Body of pancreas (tissue), 4 donors: ENCODE measurements at regions not wholly inside any gene's neighbourhood (a gene's known extent, or its start where the extent isn't known, plus 50 kb on each side); places are given as distances from the start of the nearest gene placed in this dataset.

ENCODE experiments used
- POLR2A ChIP-seq, 3 donors: fragments of 450-650 bp; IDR thresholded peaks; one replicate each; pipeline ENCODE4 v1.6.1; 2016; ENCODE audit warnings: antibody characterized with exemption in 3 of 3, mild to moderate bottlenecking in 2 of 3
- TF ChIP-seq, protein P1 (sequence below), 7 experiments: fragments of 450-650 bp in 4 of 7; fragments of 200-600 bp in 3 of 7; sonication (generic) in 3 of 7; IDR thresholded peaks; one replicate each; pipeline ENCODE4 v1.5.1; 2016 to 2019; ENCODE audit warnings: antibody characterized with exemption in 7 of 7

DNA sequence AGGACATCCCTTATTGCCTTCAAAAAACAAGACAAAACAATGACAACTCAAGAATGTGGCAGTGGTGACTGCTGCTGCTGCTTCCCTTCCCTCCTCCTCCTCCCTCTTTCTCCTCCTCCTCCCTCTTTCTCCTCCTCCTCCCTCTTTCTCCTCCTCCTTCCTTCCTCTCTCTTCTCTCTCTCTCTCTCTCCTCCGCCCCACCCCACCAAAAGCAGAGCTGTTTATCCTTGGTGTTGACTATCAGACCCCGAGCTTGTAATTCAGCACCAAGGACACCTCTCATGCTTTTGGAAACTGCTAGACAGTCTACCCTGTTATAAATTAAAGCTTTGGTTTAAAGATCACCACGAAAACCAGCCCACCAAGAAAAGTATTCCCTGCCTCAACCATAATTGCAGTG is 72.4 kb upstream of the IFNAR2 start:
- TF ChIP-seq, protein P1, sequence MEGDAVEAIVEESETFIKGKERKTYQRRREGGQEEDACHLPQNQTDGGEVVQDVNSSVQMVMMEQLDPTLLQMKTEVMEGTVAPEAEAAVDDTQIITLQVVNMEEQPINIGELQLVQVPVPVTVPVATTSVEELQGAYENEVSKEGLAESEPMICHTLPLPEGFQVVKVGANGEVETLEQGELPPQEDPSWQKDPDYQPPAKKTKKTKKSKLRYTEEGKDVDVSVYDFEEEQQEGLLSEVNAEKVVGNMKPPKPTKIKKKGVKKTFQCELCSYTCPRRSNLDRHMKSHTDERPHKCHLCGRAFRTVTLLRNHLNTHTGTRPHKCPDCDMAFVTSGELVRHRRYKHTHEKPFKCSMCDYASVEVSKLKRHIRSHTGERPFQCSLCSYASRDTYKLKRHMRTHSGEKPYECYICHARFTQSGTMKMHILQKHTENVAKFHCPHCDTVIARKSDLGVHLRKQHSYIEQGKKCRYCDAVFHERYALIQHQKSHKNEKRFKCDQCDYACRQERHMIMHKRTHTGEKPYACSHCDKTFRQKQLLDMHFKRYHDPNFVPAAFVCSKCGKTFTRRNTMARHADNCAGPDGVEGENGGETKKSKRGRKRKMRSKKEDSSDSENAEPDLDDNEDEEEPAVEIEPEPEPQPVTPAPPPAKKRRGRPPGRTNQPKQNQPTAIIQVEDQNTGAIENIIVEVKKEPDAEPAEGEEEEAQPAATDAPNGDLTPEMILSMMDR (IDR thresholded peaks at IDR 0.05), result no peak
- no peak for TF ChIP-seq POLR2A (IDR thresholded peaks at IDR 0.05)
